Ishikawa (cell line): ENCODE measurements at regions not wholly inside any gene's neighbourhood (a gene's known extent, or its start where the extent isn't known, plus 50 kb on each side); places are given as distances from the start of the nearest gene placed in this dataset.

Experiments used
- CEBPB ChIP-seq: IDR thresholded peaks from 2 replicates; pipeline ENCODE4 v1.6.1; 2012
- CREB1 ChIP-seq: IDR thresholded peaks from 2 replicates; pipeline ENCODE4 v1.6.1; 2012; ENCODE audit warnings: low read depth
- EGR1 ChIP-seq: IDR thresholded peaks from 2 replicates; pipeline ENCODE4 v1.6.1; 2012
- EP300 ChIP-seq: IDR thresholded peaks from 2 replicates; pipeline ENCODE4 v1.6.1; 2012; ENCODE audit warnings: borderline replicate concordance
- FOXM1 ChIP-seq: IDR thresholded peaks from 2 replicates; pipeline ENCODE4 v1.6.1; 2012; ENCODE audit warnings: low read depth, borderline replicate concordance
- NFIC ChIP-seq: IDR thresholded peaks from 2 replicates; pipeline ENCODE4 v1.6.1; 2012
- RAD21 ChIP-seq: IDR thresholded peaks from 2 replicates; pipeline ENCODE4 v1.6.1; 2012; ENCODE audit warnings: low read depth
- REST ChIP-seq: IDR thresholded peaks from 2 replicates; pipeline ENCODE4 v1.6.1; 2012; ENCODE audit warnings: low read depth, mild to moderate bottlenecking
- TAF1 ChIP-seq: IDR thresholded peaks from 2 replicates; pipeline ENCODE4 v1.6.1; 2012; ENCODE audit warnings: low read depth, mild to moderate bottlenecking
- TCF12 ChIP-seq: IDR thresholded peaks from 2 replicates; pipeline ENCODE4 v1.6.1; 2012; ENCODE audit warnings: low read depth
- TEAD4 ChIP-seq: IDR thresholded peaks from 2 replicates; pipeline ENCODE4 v1.6.1; 2012
- YY1 ChIP-seq: IDR thresholded peaks from 2 replicates; pipeline ENCODE4 v1.6.1; 2012; ENCODE audit warnings: low read depth
- ZBTB7A ChIP-seq: IDR thresholded peaks from 2 replicates; pipeline ENCODE4 v1.6.1; 2012; ENCODE audit warnings: low read depth
- TF ChIP-seq, protein P1 (sequence below): IDR thresholded peaks from 2 replicates; pipeline ENCODE4 v1.6.1; 2012
- TF ChIP-seq, protein P2 (sequence below): IDR thresholded peaks from 2 replicates; pipeline ENCODE4 v1.6.1; 2012

- no peak for TF ChIP-seq CEBPB
- no peak for TF ChIP-seq CREB1
- TF ChIP-seq TEAD4, result no peak
- TF ChIP-seq ZBTB7A, result no peak
- no peak for TF ChIP-seq REST
- no peak for TF ChIP-seq FOXM1
- TF ChIP-seq RAD21, result no peak
These were observed 260.8 kb upstream of the MKI67 start for GRCh38 chr10:128386816-128387604.

GRCh38 chr10:128390596-128390995, 264.4 kb upstream of the MKI67 start:
- TF ChIP-seq REST, result no peak
- TF ChIP-seq YY1, result no peak
- TF ChIP-seq, protein P1, sequence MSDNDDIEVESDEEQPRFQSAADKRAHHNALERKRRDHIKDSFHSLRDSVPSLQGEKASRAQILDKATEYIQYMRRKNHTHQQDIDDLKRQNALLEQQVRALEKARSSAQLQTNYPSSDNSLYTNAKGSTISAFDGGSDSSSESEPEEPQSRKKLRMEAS, result no peak
- TF ChIP-seq EP300, result no peak
- no peak for TF ChIP-seq ZBTB7A

DNA sequence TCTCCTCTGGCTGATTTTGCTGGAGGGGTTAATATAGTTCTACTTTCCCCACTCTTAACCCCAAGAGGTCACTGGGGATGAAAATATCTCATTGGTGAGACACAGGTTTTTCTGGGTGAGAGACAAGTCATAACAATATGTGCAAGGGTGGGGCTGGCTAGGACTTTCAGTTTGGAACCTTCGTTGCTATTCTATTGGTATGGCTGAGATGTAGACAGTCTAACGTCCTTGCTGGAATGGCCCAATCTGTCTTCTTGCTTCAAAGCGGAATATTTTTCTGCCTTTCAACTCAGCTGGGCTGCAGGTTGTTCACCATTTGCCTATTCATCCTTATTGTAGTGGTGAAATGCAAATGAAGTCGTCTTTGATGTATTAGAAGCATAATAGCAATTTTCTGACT, 267.3 kb upstream of the MKI67 start:
- TF ChIP-seq NFIC (no peak), YY1 (no peak), TCF12 (no peak), ZBTB7A (no peak), FOXM1 (no peak), CREB1 (no peak), TEAD4 (no peak)
- TF ChIP-seq, protein P2, sequence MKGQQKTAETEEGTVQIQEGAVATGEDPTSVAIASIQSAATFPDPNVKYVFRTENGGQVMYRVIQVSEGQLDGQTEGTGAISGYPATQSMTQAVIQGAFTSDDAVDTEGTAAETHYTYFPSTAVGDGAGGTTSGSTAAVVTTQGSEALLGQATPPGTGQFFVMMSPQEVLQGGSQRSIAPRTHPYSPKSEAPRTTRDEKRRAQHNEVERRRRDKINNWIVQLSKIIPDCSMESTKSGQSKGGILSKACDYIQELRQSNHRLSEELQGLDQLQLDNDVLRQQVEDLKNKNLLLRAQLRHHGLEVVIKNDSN, result no peak

DNA sequence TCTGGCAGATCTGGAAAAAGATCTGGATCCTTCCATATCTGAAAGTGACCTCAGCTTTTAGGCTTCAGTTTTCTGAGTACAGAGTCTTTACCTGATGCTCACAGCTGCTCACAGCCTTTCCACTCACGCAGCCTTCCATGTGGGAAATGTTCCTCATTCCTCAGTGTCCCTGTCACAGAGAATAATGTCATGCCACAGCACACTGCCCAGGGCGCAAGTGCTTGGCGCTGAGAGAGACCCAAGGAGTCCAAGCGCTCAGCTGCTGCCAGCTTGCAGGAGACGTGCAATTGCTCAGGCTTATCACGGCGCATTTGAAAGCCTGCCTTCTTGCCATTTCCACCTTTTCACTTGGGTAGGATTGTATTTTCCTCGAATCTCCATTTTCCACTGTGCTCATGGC, 271.9 kb upstream of the MKI67 start:
- TF ChIP-seq, protein P2, result no peak
- TF ChIP-seq YY1 (no peak), EP300 (no peak), TAF1 (no peak), TCF12 (no peak), ZBTB7A (no peak), CREB1 (no peak), TEAD4 (no peak), FOXM1 (no peak), REST (no peak), CEBPB (no peak), RAD21 (no peak), NFIC (no peak), EGR1 (no peak)
- TF ChIP-seq, protein P1, result no peak

DNA sequence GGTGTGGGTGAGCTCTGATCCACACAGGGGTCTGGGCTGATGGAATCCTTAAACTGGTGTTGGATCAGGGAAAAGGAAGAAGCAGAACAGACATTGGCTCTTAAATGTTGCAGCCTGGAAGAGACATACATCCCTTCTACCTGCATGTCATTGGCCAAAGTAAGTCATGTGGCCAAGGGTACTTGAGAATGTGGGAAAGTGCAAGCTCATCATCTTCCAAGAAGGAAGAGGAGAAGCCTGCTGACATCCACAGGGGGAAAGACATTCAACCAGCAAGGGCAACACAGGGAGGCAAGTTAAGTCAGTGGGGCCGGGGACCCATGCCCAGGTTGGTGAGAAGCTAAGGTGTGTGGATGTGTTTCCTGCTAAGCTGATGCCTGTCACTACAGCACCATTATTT, 272.8 kb upstream of the MKI67 start:
- TF ChIP-seq TCF12 (no peak), TAF1 (no peak), CREB1 (no peak), TEAD4 (no peak), REST (no peak), ZBTB7A (no peak), FOXM1 (no peak), RAD21 (no peak), EP300 (no peak), NFIC (no peak), EGR1 (no peak), YY1 (no peak), CEBPB (no peak)
- TF ChIP-seq, protein P1, result no peak
- TF ChIP-seq, protein P2, result no peak
